Esophagus squamous epithelium (tissue), 4 donors: ENCODE measurements at regions not wholly inside any gene's neighbourhood (a gene's known extent, or its start where the extent isn't known, plus 50 kb on each side); places are given as distances from the start of the nearest gene placed in this dataset.

Experiments used
- CTCF ChIP-seq, 6 experiments: fragments of 450-650 bp in 4 of 6; fragments of 200-600 bp in 2 of 6; sonication (generic) in 2 of 6; IDR thresholded peaks; one replicate each; pipeline ENCODE4 v1.5.1; 2016 to 2019; ENCODE audit warnings: antibody characterized with exemption in 6 of 6, mild to moderate bottlenecking in 4 of 6, moderate library complexity in 4 of 6
- POLR2A ChIP-seq, 4 donors: fragments of 450-650 bp; IDR thresholded peaks; one replicate each; pipeline ENCODE4 v1.6.1; 2017; ENCODE audit warnings: antibody characterized with exemption in 4 of 4, mild to moderate bottlenecking in 4 of 4, moderate library complexity in 3 of 4

GRCh38 chr18:68034296-68034695 lies 517.8 kb upstream of the DSEL start:
- no peak for TF ChIP-seq CTCF (IDR thresholded peaks at IDR 0.05)
- no peak for TF ChIP-seq POLR2A (IDR thresholded peaks at IDR 0.05)
